HL-60 (cell line): ENCODE measurements at regions not wholly inside any gene's neighbourhood (a gene's known extent, or its start where the extent isn't known, plus 50 kb on each side); places are given as distances from the start of the nearest gene placed in this dataset.

ENCODE experiments used
- CTCF ChIP-seq: IDR thresholded peaks from one replicate; pipeline ENCODE4 v1.5.1; 2011; ENCODE audit warnings: low read length, control low read depth, inconsistent platforms; ENCODE audit not compliant: insufficient read depth
- POLR2AphosphoS5 ChIP-seq: IDR thresholded peaks from 2 replicates; pipeline ENCODE4 v1.6.1; 2012; ENCODE audit warnings: low read depth
- REST ChIP-seq: IDR thresholded peaks from 2 replicates; pipeline ENCODE4 v1.6.1; 2012; ENCODE audit warnings: low read depth; ENCODE audit not compliant: insufficient replicate concordance

- TF ChIP-seq CTCF, result peak; percentile 26
- TF ChIP-seq POLR2AphosphoS5, result no peak
- no peak for TF ChIP-seq REST
Measured at GRCh38 chr7:148503900-148504487, 86.6 kb upstream of the C7orf33 start.
